ENCODE measurements at regions not wholly inside any gene's neighbourhood (a gene's known extent, or its start where the extent isn't known, plus 50 kb on each side); places are given as distances from the start of the nearest gene placed in this dataset.

GRCh38 chr2:15881676-15882075 is 58.7 kb upstream of the MYCN start:
- TF ChIP-seq CTCF (IDR thresholded peaks at IDR 0.05) (no peak), POLR2AphosphoS5 (IDR thresholded peaks at IDR 0.05) (no peak)

Measured in esophagus muscularis mucosa (tissue), 3 donors.